ENCODE measurements at regions not wholly inside any gene's neighbourhood (a gene's known extent, or its start where the extent isn't known, plus 50 kb on each side); places are given as distances from the start of the nearest gene placed in this dataset.

DNA sequence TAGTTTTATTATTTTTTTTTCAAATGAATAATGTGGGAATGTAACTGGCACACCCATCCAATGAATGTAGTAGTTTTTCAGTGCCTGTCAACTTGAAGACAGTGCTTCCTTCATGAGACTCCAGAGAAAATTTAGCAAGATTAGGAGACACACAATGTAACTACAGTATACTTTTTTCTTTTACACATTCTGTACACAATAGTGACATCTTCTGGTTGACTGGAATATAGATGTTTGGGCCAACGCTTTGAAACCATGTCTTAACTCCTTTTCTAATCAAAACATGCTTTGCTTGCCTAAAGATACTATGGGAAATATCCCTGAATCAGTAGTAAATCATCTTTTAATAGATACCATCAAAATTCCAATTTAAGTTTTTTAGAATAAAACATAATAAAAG lies 229.5 kb upstream of the ZC3H15 start:
- TF ChIP-seq CTCF (IDR thresholded peaks at IDR 0.05) (peak in 3 of 6 experiments; percentile 40 to 46 (median 40)), POLR2A (IDR thresholded peaks at IDR 0.05) (no peak)
